Retinal pigment epithelial cell (primary cell): ENCODE measurements at regions not wholly inside any gene's neighbourhood (a gene's known extent, or its start where the extent isn't known, plus 50 kb on each side); places are given as distances from the start of the nearest gene placed in this dataset.

Experiments
- DNase-seq: peaks from one replicate; pipeline ENCODE4 v3.0.0-alpha.2; 2010; ENCODE audit warnings: low read depth
- H3K4me3 ChIP-seq: 2 replicates; pipeline ENCODE4 v1.5.1; 2011; ENCODE audit warnings: mild to moderate bottlenecking, low read length, control low read depth, moderate library complexity
- CTCF ChIP-seq: conservative IDR thresholded peaks from 2 replicates; pipeline ENCODE4 v1.5.1; 2011; ENCODE audit warnings: low read depth, low read length, control low read depth, inconsistent platforms

GRCh38 chr6:43962458-43962857 is 164.8 kb downstream of the MRPL14 start:
- no peak overlapping the region for H3K4me3 ChIP-seq
- no peak for DNase-seq
- no peak for TF ChIP-seq CTCF

GRCh38 chr6:43957273-43957672 is 170.0 kb downstream of the MRPL14 start:
- H3K4me3 ChIP-seq: no peak overlapping the region
- no peak for TF ChIP-seq CTCF
- no peak for DNase-seq

GRCh38 chr6:43956478-43956877 is 170.8 kb downstream of the MRPL14 start:
- TF ChIP-seq CTCF: no peak
- no peak overlapping the region for H3K4me3 ChIP-seq
- DNase-seq: no peak

GRCh38 chr6:43954311-43955131 is 172.7 kb downstream of the MRPL14 start:
- H3K4me3 ChIP-seq: no peak overlapping the region
- no peak for DNase-seq
- no peak for TF ChIP-seq CTCF

- TF ChIP-seq CTCF: peak; percentile 62
- no peak for DNase-seq
- no peak overlapping the region for H3K4me3 ChIP-seq
These were observed 173.4 kb downstream of the MRPL14 start for GRCh38 chr6:43953794-43954310.

- no peak overlapping the region for H3K4me3 ChIP-seq
- DNase-seq: no peak
- no peak for TF ChIP-seq CTCF
These were observed 174.0 kb downstream of the MRPL14 start for GRCh38 chr6:43953256-43953655.

GRCh38 chr6:43952746-43953145 is 174.5 kb downstream of the MRPL14 start:
- no peak for DNase-seq

More at GRCh38 chr6:43952746-43953145, 174.5 kb downstream of the MRPL14 start:
- no peak overlapping the region for H3K4me3 ChIP-seq
- TF ChIP-seq CTCF: peak; percentile 32
